GM21717 (cell line): ENCODE measurements at regions not wholly inside any gene's neighbourhood (a gene's known extent, or its start where the extent isn't known, plus 50 kb on each side); places are given as distances from the start of the nearest gene placed in this dataset.
"Not testable (repeated sequence)": the region's sequence is repeated elsewhere in the genome, so short reads cannot be mapped to it uniquely, and the experiment has no call there.

ENCODE experiments used
- ATAC-seq: cut with Tn5 transposase; IDR thresholded peaks from one replicate; pipeline ENCODE4 v1.9.1; 2021; ENCODE audit warnings: mild to moderate bottlenecking, moderate library complexity; ENCODE audit not compliant: unreplicated experiment

- no peak for ATAC-seq
Measured at GRCh38 chr6:121593011-121593641, 157.7 kb downstream of the GJA1 start.

GRCh38 chr6:121594053-121594452 is 158.6 kb downstream of the GJA1 start:
- no peak for ATAC-seq

GRCh38 chr6:121595646-121596045 is 160.2 kb downstream of the GJA1 start:
- ATAC-seq = no peak

GRCh38 chr6:121596441-121596840 is 161.0 kb downstream of the GJA1 start:
- ATAC-seq = no peak

GRCh38 chr6:121597654-121598053 is 162.2 kb downstream of the GJA1 start:
- no peak for ATAC-seq

GRCh38 chr6:121599331-121599730 is 163.9 kb downstream of the GJA1 start:
- ATAC-seq = not testable (repeated sequence)

GRCh38 chr6:121600389-121601168 is 165.1 kb downstream of the GJA1 start:
- no peak for ATAC-seq

- ATAC-seq = no peak
Measured at GRCh38 chr6:121603486-121603885, 168.0 kb downstream of the GJA1 start.

GRCh38 chr6:121607721-121608120 is 172.3 kb downstream of the GJA1 start:
- ATAC-seq = no peak

- ATAC-seq = no peak
Measured at GRCh38 chr6:121608270-121608669, 172.8 kb downstream of the GJA1 start.

- ATAC-seq = no peak
Measured at GRCh38 chr6:121609281-121609680, 173.8 kb downstream of the GJA1 start.

GRCh38 chr6:121612927-121613326 is 177.5 kb downstream of the GJA1 start:
- no peak for ATAC-seq

GRCh38 chr6:121614115-121614514 is 178.7 kb downstream of the GJA1 start:
- ATAC-seq = no peak

GRCh38 chr6:121615493-121615892 is 180.0 kb downstream of the GJA1 start:
- no peak for ATAC-seq

- ATAC-seq = no peak
Measured at GRCh38 chr6:121616406-121616805, 181.0 kb downstream of the GJA1 start.

- ATAC-seq = no peak
Measured at GRCh38 chr6:121617388-121617787, 181.9 kb downstream of the GJA1 start.

- ATAC-seq = no peak
Measured at GRCh38 chr6:121619013-121619412, 183.6 kb downstream of the GJA1 start.

- no peak for ATAC-seq
Measured at GRCh38 chr6:121619987-121620740, 184.7 kb downstream of the GJA1 start.

GRCh38 chr6:121627761-121628160 is 192.3 kb downstream of the GJA1 start:
- no peak for ATAC-seq

GRCh38 chr6:121630716-121631115 is 195.3 kb downstream of the GJA1 start:
- ATAC-seq = no peak

GRCh38 chr6:121631752-121632151 is 196.3 kb downstream of the GJA1 start:
- ATAC-seq = not testable (repeated sequence)

- no peak for ATAC-seq
Measured at GRCh38 chr6:121633309-121633708, 197.9 kb downstream of the GJA1 start.
